ENCODE measurements at regions not wholly inside any gene's neighbourhood (a gene's known extent, or its start where the extent isn't known, plus 50 kb on each side); places are given as distances from the start of the nearest gene placed in this dataset.

- no peak for DNase-seq
Measured at GRCh38 chr2:153818242-153818641, 53.5 kb upstream of the GALNT13 start.

- DNase-seq, result no peak
Measured at GRCh38 chr2:153819074-153819473, 52.6 kb upstream of the GALNT13 start.

- no peak for DNase-seq
Measured at GRCh38 chr2:153819501-153819900, 52.2 kb upstream of the GALNT13 start.
